Ovary (tissue), 7 donors: ENCODE measurements at regions not wholly inside any gene's neighbourhood (a gene's known extent, or its start where the extent isn't known, plus 50 kb on each side); places are given as distances from the start of the nearest gene placed in this dataset.
A peak's percentile ranks its signal among the peaks of the same experiment; 100 is the strongest.

Source experiments
- DNase-seq, 5 donors: peaks; one replicate each; pipeline ENCODE4 v3.0.0-alpha.2; 2019 to 2020
- H3K27ac ChIP-seq, 2 donors: fragments of 200-600 bp; one replicate each; pipeline versions ENCODE4 v1.5.1 to v1.8.0; 2019 to 2022
- H3K27me3 ChIP-seq: fragments of 200-600 bp; one replicate; pipeline ENCODE4 v1.8.0; 2022
- H3K36me3 ChIP-seq: fragments of 200-600 bp; sonication (generic); one replicate; pipeline ENCODE4 v1.5.1; 2019
- H3K4me1 ChIP-seq: one replicate; pipeline ENCODE4 v1.8.1; 2013; ENCODE audit warnings: mild to moderate bottlenecking, moderate library complexity; ENCODE audit not compliant: insufficient read depth
- H3K4me3 ChIP-seq: fragments of 200-600 bp; sonication (generic); one replicate; pipeline ENCODE4 v1.5.1; 2017
- H3K9me3 ChIP-seq, 2 donors: fragments of 200-600 bp in 1 of 2; sonication (generic) in 1 of 2; one replicate each; pipeline versions ENCODE4 v1.5.1 to v1.8.1; 2013 to 2019; ENCODE audit warnings: mild to moderate bottlenecking in 1 of 2, moderate library complexity in 1 of 2
- CTCF ChIP-seq, 3 donors: fragments of 450-650 bp in 2 of 3; fragments of 200-600 bp in 1 of 3; IDR thresholded peaks; one replicate each; pipeline versions ENCODE4 v1.5.1 to v1.8.0; 2016 to 2022; ENCODE audit warnings: antibody characterized with exemption in 3 of 3, mild to moderate bottlenecking in 1 of 3
- EP300 ChIP-seq: sonication (generic); formaldehyde crosslinking; IDR thresholded peaks from one replicate; pipeline ENCODE4 v1.6.1; 2017; ENCODE audit warnings: antibody characterized with exemption
- POLR2A ChIP-seq: fragments of 450-650 bp; IDR thresholded peaks from one replicate; pipeline ENCODE4 v1.6.1; 2017; ENCODE audit warnings: antibody characterized with exemption, mild to moderate bottlenecking, moderate library complexity
- WGBS, 3 donors: extraction: QIAGEN DNeasy Blood & Tissue Kit in 1 of 3; methylation state at CpG; one replicate each; pipeline versions ENCODE4 v1.1.5 to v1.1.7; 2013 to 2017; 5-methylcytosine and 5-hydroxymethylcytosine counted together
- intact Hi-C, 4 donors: fragments of 100-400 bp; cut with DNase I; formaldehyde crosslinking; loops; one replicate each; pipeline versions ENCODE4 v1.11.0 to v1.15.1; 2022 to 2023
- donor health status: DM: no; HTN: no; CAD: no; lungs with moderate emphysema.
- donor health status: DM: no; HTN: no; CAD: no.
- donor health status: Bipolar disorder and iron deficiency.
- donor health status: DM: no; HTN: no; CAD: no.
- donor health status: DM: yes; HTN: yes; CAD: no.

GRCh38 chr4:8761824-8762205 is 109.8 kb downstream of the HMX1 start:
- no peaks in the 10 kb centered on the region for H3K9me3 ChIP-seq
- intact Hi-C loops = no loop called here
- no peak for TF ChIP-seq CTCF (IDR thresholded peaks at IDR 0.05)
- TF ChIP-seq POLR2A = no peak
- no peak for TF ChIP-seq EP300
- no peaks in the 10 kb centered on the region for H3K36me3 ChIP-seq
- 30 to 39% (median 36%) methylated on average over 11 of the region's 11 CpGs for WGBS, 3 donors
- no peaks in the 10 kb centered on the region for H3K27me3 ChIP-seq
- DNase-seq = peak in 1 of 5 donors; percentile 3
- no peak overlapping the region for H3K27ac ChIP-seq
- no peak overlapping the region for H3K4me3 ChIP-seq
- no peaks in the 10 kb centered on the region for H3K4me1 ChIP-seq

- TF ChIP-seq CTCF (IDR thresholded peaks at IDR 0.05) (no peak), POLR2A (no peak), EP300 (no peak)
- H3K4me1 ChIP-seq = no peaks in the 10 kb centered on the region
- no peak overlapping the region for H3K27ac ChIP-seq
- no peaks in the 10 kb centered on the region for H3K9me3 ChIP-seq
- DNase-seq = peak in 1 of 5 donors; percentile 3
- no peak overlapping the region for H3K4me3 ChIP-seq
- intact Hi-C loops = no loop called here
- WGBS, 3 donors = 18 to 23% (median 20%) methylated on average over 17 of the region's 17 CpGs
- H3K36me3 ChIP-seq = no peaks in the 10 kb centered on the region
- H3K27me3 ChIP-seq = no peaks in the 10 kb centered on the region
Observed at GRCh38 chr4:8761167-8761823, 110.3 kb downstream of the HMX1 start.

GRCh38 chr4:8760561-8760960 is 111.1 kb downstream of the HMX1 start:
- intact Hi-C loops = no loop called here
- no peaks in the 10 kb centered on the region for H3K27me3 ChIP-seq
- DNase-seq = peak in 1 of 5 donors; percentile 4
- TF ChIP-seq EP300 (no peak), POLR2A (no peak), CTCF (IDR thresholded peaks at IDR 0.05) (no peak)
- no peak overlapping the region for H3K4me3 ChIP-seq
- no peaks in the 10 kb centered on the region for H3K36me3 ChIP-seq
- no peak overlapping the region for H3K27ac ChIP-seq
- 62 to 77% (median 72%) methylated on average over 11 of the region's 11 CpGs for WGBS, 3 donors
- no peaks in the 10 kb centered on the region for H3K9me3 ChIP-seq
- no peaks in the 10 kb centered on the region for H3K4me1 ChIP-seq

- intact Hi-C loops = no loop called here
- no peak overlapping the region for H3K4me3 ChIP-seq
- no peaks in the 10 kb centered on the region for H3K4me1 ChIP-seq
- no peak overlapping the region for H3K27ac ChIP-seq
- DNase-seq = peak in 1 of 5 donors; percentile 1
- WGBS, 3 donors = 75 to 88% (median 80%) methylated on average over 19 of the region's 19 CpGs
- no peaks in the 10 kb centered on the region for H3K36me3 ChIP-seq
- no peak for TF ChIP-seq CTCF (IDR thresholded peaks at IDR 0.05)
- no peak for TF ChIP-seq POLR2A
- no peak for TF ChIP-seq EP300
- H3K27me3 ChIP-seq = no peaks in the 10 kb centered on the region
- no peaks in the 10 kb centered on the region for H3K9me3 ChIP-seq
Observed at GRCh38 chr4:8759987-8760386, 111.7 kb downstream of the HMX1 start.
